GM23338 (cell line): ENCODE measurements at regions not wholly inside any gene's neighbourhood (a gene's known extent, or its start where the extent isn't known, plus 50 kb on each side); places are given as distances from the start of the nearest gene placed in this dataset.

Experiments
- ATAC-seq: fragments of 200-7000 bp; cut with Tn5 transposase; 3 replicates; pipeline ENCODE4 v1.9.1; 2020
- DNase-seq: peaks from one replicate; pipeline ENCODE4 v3.0.0-alpha.2; 2015; ENCODE audit warnings: low spot score
- H2AFZ ChIP-seq: fragments of 200-600 bp; sonication (generic); 2 replicates; pipeline ENCODE4 v1.8.0; 2016; ENCODE audit warnings: antibody characterized with exemption, mild to moderate bottlenecking, moderate library complexity
- H3F3A ChIP-seq: fragments of 200-600 bp; sonication (generic); replicated peaks from 2 replicates; pipeline ENCODE4 v1.8.0; 2017; ENCODE audit warnings: antibody characterized with exemption, mixed run types, low read depth
- H3K27ac ChIP-seq: fragments of 200-600 bp; sonication (generic); 2 replicates; pipeline ENCODE4 v1.6.1; 2016; ENCODE audit warnings: low read depth
- H3K27me3 ChIP-seq: fragments of 200-600 bp; sonication (generic); 2 replicates; pipeline ENCODE4 v1.8.0; 2016; ENCODE audit warnings: mild to moderate bottlenecking, mixed run types, moderate library complexity; ENCODE audit not compliant: insufficient read depth
- H3K36me3 ChIP-seq: fragments of 200-600 bp; sonication (generic); 2 replicates; pipeline ENCODE4 v1.8.0; 2016; ENCODE audit warnings: mild to moderate bottlenecking; ENCODE audit not compliant: insufficient read depth
- H3K4me1 ChIP-seq: fragments of 200-600 bp; sonication (generic); 2 replicates; pipeline ENCODE4 v1.8.0; 2016; ENCODE audit warnings: mild to moderate bottlenecking, moderate library complexity; ENCODE audit not compliant: insufficient read depth
- H3K4me2 ChIP-seq: fragments of 200-600 bp; sonication (generic); 2 replicates; pipeline ENCODE4 v1.7.1; 2017; ENCODE audit warnings: mixed run types
- H3K4me3 ChIP-seq: fragments of 200-600 bp; sonication (generic); 2 replicates; pipeline ENCODE4 v1.6.1; 2016; ENCODE audit warnings: mixed run types
- H3K79me2 ChIP-seq: fragments of 200-600 bp; sonication (generic); replicated peaks from 2 replicates; pipeline ENCODE4 v1.8.0; 2017; ENCODE audit warnings: mild to moderate bottlenecking; ENCODE audit not compliant: insufficient read depth
- H3K9me2 ChIP-seq: fragments of 200-600 bp; sonication (generic); 2 replicates; pipeline ENCODE4 v1.8.0; 2017; ENCODE audit not compliant: insufficient read depth
- H4K20me1 ChIP-seq: fragments of 200-600 bp; sonication (generic); replicated peaks from 2 replicates; pipeline ENCODE4 v1.8.0; 2017; ENCODE audit warnings: mild to moderate bottlenecking; ENCODE audit not compliant: insufficient read depth
- H3K27ac Mint-ChIP-seq: 2 replicates; pipeline ENCODE4 v1.8.0; 2020; ENCODE audit warnings: inconsistent platforms, mild to moderate bottlenecking, moderate library complexity, mixed read lengths
- H3K27me3 Mint-ChIP-seq: 3 replicates; pipeline ENCODE4 v1.8.0; 2022; ENCODE audit warnings: low read depth, mild to moderate bottlenecking, moderate library complexity, mixed read lengths, inconsistent platforms; ENCODE audit not compliant: insufficient read depth, poor library complexity
- H3K36me3 Mint-ChIP-seq: 3 replicates; pipeline ENCODE4 v1.8.0; 2021; ENCODE audit warnings: low read depth, mild to moderate bottlenecking, inconsistent platforms, moderate library complexity, mixed read lengths
- H3K4me1 Mint-ChIP-seq: 3 replicates; pipeline ENCODE4 v1.8.0; 2020; ENCODE audit warnings: mild to moderate bottlenecking, inconsistent platforms, mixed read lengths
- H3K4me3 Mint-ChIP-seq: 3 replicates; pipeline ENCODE4 v1.8.0; 2021; ENCODE audit warnings: moderate library complexity, mild to moderate bottlenecking, inconsistent platforms, mixed read lengths
- H3K9me3 Mint-ChIP-seq: 3 replicates; pipeline ENCODE4 v1.8.0; 2020; ENCODE audit warnings: moderate library complexity, mild to moderate bottlenecking, inconsistent platforms, mixed read lengths
- CREB1 ChIP-seq: fragments of 250-450 bp; sonication (Bioruptor Pico); IDR thresholded peaks from 2 replicates; pipeline ENCODE4 v1.5.0; 2020; ENCODE audit warnings: low read depth, mild to moderate bottlenecking, moderate library complexity
- EZH2 ChIP-seq: fragments of 200-600 bp; sonication (generic); IDR thresholded peaks from one replicate; pipeline ENCODE4 v1.8.0; 2017; ENCODE audit warnings: antibody characterized with exemption, mild to moderate bottlenecking, low read depth; ENCODE audit not compliant: unreplicated experiment
- EZH2phosphoT487 ChIP-seq: fragments of 200-600 bp; sonication (generic); IDR thresholded peaks from one replicate; pipeline ENCODE4 v1.8.1; 2018; ENCODE audit warnings: antibody characterized with exemption; ENCODE audit not compliant: unreplicated experiment
- JUNB ChIP-seq: IDR thresholded peaks from one replicate; pipeline ENCODE4 v1.6.1; 2016; ENCODE audit warnings: antibody characterized with exemption; ENCODE audit not compliant: unreplicated experiment
- STAT1 ChIP-seq: IDR thresholded peaks from one replicate; pipeline ENCODE4 v1.6.1; 2016; ENCODE audit warnings: antibody characterized with exemption; ENCODE audit not compliant: unreplicated experiment
- ZNF331 ChIP-seq: fragments of 250-450 bp; sonication (Bioruptor Pico); IDR thresholded peaks from 2 replicates; pipeline ENCODE4 v1.5.0; 2020; ENCODE audit warnings: low read depth, mild to moderate bottlenecking, moderate library complexity
- TF ChIP-seq, protein P1 (sequence below): fragments of 250-450 bp; sonication (Bioruptor Pico); IDR thresholded peaks from 2 replicates; pipeline ENCODE4 v1.5.0; 2020; ENCODE audit warnings: mild to moderate bottlenecking, moderate library complexity
- TF ChIP-seq, protein P2 (sequence below), 2 experiments: fragments of 200-600 bp in 1 of 2; sonication (generic) in 1 of 2; conservative IDR thresholded peaks; 2 replicates each; pipeline versions ENCODE4 v1.5.1 to v1.6.1; 2016 to 2017; ENCODE audit warnings: antibody characterized with exemption in 2 of 2, low read depth in 2 of 2, mild to moderate bottlenecking in 2 of 2, moderate library complexity in 1 of 2

DNA sequence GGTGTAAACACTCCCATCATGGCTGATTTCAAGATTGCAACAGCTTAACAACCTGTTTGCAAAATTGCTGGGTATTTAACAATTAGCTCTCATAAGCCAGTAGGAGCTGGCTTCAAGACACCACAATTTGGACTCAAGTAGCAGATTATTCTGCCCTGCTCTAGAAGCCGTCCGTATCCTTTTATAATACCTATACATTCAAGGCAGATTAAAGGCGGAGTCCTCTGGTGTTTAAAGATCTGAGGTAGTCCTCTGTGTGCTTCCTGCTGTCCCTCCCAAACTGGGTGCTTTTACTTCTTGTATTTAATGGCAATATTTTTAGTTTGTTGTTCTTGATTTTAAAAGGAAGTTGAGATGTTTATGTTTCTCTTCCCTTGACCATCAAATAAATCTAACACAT lies 62.2 kb upstream of the SOX4 start (continued):
- TF ChIP-seq, protein P1, sequence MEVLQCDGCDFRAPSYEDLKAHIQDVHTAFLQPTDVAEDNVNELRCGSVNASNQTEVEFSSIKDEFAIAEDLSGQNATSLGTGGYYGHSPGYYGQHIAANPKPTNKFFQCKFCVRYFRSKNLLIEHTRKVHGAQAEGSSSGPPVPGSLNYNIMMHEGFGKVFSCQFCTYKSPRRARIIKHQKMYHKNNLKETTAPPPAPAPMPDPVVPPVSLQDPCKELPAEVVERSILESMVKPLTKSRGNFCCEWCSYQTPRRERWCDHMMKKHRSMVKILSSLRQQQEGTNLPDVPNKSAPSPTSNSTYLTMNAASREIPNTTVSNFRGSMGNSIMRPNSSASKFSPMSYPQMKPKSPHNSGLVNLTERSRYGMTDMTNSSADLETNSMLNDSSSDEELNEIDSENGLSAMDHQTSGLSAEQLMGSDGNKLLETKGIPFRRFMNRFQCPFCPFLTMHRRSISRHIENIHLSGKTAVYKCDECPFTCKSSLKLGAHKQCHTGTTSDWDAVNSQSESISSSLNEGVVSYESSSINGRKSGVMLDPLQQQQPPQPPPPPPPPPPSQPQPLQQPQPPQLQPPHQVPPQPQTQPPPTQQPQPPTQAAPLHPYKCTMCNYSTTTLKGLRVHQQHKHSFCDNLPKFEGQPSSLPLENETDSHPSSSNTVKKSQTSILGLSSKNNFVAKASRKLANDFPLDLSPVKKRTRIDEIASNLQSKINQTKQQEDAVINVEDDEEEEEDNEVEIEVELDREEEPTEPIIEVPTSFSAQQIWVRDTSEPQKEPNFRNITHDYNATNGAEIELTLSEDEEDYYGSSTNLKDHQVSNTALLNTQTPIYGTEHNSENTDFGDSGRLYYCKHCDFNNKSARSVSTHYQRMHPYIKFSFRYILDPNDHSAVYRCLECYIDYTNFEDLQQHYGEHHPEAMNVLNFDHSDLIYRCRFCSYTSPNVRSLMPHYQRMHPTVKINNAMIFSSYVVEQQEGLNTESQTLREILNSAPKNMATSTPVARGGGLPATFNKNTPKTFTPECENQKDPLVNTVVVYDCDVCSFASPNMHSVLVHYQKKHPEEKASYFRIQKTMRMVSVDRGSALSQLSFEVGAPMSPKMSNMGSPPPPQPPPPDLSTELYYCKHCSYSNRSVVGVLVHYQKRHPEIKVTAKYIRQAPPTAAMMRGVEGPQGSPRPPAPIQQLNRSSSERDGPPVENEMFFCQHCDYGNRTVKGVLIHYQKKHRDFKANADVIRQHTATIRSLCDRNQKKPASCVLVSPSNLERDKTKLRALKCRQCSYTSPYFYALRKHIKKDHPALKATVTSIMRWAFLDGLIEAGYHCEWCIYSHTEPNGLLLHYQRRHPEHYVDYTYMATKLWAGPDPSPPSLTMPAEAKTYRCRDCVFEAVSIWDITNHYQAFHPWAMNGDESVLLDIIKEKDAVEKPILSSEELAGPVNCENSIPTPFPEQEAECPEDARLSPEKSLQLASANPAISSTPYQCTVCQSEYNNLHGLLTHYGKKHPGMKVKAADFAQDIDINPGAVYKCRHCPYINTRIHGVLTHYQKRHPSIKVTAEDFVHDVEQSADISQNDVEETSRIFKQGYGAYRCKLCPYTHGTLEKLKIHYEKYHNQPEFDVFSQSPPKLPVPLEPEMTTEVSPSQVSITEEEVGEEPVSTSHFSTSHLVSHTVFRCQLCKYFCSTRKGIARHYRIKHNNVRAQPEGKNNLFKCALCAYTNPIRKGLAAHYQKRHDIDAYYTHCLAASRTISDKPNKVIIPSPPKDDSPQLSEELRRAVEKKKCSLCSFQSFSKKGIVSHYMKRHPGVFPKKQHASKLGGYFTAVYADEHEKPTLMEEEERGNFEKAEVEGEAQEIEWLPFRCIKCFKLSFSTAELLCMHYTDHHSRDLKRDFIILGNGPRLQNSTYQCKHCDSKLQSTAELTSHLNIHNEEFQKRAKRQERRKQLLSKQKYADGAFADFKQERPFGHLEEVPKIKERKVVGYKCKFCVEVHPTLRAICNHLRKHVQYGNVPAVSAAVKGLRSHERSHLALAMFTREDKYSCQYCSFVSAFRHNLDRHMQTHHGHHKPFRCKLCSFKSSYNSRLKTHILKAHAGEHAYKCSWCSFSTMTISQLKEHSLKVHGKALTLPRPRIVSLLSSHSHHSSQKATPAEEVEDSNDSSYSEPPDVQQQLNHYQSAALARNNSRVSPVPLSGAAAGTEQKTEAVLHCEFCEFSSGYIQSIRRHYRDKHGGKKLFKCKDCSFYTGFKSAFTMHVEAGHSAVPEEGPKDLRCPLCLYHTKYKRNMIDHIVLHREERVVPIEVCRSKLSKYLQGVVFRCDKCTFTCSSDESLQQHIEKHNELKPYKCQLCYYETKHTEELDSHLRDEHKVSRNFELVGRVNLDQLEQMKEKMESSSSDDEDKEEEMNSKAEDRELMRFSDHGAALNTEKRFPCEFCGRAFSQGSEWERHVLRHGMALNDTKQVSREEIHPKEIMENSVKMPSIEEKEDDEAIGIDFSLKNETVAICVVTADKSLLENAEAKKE, result no peak

DNA sequence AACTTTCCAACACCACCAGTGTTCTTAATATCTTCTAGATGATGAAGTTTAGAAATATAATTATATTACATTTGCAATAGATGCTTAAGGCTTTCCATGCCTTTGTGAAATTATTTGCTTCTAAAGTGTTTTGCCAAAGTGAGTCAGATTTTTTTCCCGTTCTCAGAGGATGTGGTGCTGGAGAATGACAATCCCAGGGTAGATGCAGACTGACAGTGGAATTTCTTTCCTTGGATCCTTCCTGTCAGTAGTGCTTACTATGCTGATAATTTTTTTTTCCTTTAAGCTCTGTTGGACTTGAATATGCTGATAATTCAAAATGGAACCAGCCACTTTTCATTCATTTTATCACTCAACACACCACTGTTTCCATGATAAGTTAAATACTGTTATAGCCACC lies 59.9 kb upstream of the SOX4 start:
- no peak overlapping the region for H3K4me3 ChIP-seq
- DNase-seq (no peak), ATAC-seq (no peak)
- Mint-ChIP-seq H3K27me3 (no peaks in the 10 kb centered on the region), H3K27ac (no peak overlapping the region), H3K36me3 (no peaks in the 10 kb centered on the region), H3K9me3 (no peaks in the 10 kb centered on the region), H3K4me1 (no peaks in the 10 kb centered on the region; the same call in 2 of the 3 replicates), H3K4me3 (no peak overlapping the region)
- no peaks in the 10 kb centered on the region for H3F3A ChIP-seq
- no peaks in the 10 kb centered on the region for H3K36me3 ChIP-seq
- H3K27ac ChIP-seq, result no peak overlapping the region
- no peak for TF ChIP-seq STAT1
- no peak for TF ChIP-seq JUNB
- TF ChIP-seq EZH2phosphoT487, result no peak
- no peak for TF ChIP-seq EZH2
- no peak for TF ChIP-seq ZNF331 (CRISPR knock-in tag)
- TF ChIP-seq CREB1, result no peak
- TF ChIP-seq, protein P2, sequence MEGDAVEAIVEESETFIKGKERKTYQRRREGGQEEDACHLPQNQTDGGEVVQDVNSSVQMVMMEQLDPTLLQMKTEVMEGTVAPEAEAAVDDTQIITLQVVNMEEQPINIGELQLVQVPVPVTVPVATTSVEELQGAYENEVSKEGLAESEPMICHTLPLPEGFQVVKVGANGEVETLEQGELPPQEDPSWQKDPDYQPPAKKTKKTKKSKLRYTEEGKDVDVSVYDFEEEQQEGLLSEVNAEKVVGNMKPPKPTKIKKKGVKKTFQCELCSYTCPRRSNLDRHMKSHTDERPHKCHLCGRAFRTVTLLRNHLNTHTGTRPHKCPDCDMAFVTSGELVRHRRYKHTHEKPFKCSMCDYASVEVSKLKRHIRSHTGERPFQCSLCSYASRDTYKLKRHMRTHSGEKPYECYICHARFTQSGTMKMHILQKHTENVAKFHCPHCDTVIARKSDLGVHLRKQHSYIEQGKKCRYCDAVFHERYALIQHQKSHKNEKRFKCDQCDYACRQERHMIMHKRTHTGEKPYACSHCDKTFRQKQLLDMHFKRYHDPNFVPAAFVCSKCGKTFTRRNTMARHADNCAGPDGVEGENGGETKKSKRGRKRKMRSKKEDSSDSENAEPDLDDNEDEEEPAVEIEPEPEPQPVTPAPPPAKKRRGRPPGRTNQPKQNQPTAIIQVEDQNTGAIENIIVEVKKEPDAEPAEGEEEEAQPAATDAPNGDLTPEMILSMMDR (conservative IDR thresholded peaks at IDR 0.05; ENCODE audit: low read depth in 2 of 2), result no peak
- no peak overlapping the region for H2AFZ ChIP-seq
- no peaks in the 10 kb centered on the region for H3K4me1 ChIP-seq
- no peaks in the 10 kb centered on the region for H3K27me3 ChIP-seq
- no peaks in the 10 kb centered on the region for H3K9me2 ChIP-seq
- no peak overlapping the region for H3K4me2 ChIP-seq
- H4K20me1 ChIP-seq, result no peaks in the 10 kb centered on the region
- no peaks in the 10 kb centered on the region for H3K79me2 ChIP-seq
